ENCODE measurements at regions not wholly inside any gene's neighbourhood (a gene's known extent, or its start where the extent isn't known, plus 50 kb on each side); places are given as distances from the start of the nearest gene placed in this dataset.

DNA sequence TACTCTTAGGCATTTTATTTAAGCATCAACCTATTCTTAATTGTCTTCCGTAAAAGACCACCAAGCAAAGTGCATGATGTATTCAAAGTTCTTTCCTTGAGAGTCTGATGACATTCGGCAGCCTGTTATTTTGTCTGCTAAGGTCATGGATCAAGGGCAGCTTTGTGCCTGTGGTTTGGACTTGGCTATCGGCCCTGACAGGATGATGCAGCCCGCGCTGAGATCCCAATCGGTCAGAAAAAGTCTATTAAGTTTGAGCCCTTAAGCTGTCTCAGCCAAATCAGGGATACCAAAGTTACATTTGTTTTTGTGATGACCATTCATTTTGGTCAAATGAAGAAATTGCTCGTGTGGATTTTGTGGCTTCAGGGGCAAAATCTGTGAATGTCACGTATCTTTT, 718.9 kb upstream of the FANCL start:
- no peak for DNase-seq

DNA sequence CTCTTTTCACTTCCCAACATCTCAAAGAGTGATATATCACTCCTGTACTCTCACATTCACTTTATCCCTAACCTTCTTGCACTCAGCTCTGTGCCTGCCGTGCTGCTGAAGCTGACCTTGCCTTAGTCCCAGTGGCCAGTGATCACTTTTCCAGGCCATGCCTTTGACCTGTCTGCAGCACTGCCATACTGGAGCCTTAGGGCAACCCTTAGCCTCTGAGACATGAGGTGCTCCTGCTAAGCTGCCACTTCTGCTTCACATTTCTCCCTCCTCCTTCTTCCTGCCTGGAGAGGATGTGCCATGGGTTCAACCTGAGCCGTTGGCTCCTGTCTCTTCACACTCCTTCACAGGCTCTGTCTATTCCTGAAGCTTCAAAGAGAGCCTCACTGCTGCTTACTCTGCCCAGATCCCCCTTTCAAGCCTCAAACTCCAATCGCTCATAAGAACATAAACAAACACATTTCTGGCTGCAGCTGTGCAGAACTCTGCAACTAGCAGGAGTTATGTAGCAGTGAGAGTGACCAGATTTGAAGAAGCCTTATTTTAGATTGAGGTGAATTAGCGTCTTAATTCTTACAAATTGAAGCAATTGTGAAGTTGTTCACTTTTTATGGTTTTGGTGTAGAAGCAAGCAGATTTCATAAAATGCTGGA, 716.2 kb upstream of the FANCL start:
- DNase-seq, result no peak

DNA sequence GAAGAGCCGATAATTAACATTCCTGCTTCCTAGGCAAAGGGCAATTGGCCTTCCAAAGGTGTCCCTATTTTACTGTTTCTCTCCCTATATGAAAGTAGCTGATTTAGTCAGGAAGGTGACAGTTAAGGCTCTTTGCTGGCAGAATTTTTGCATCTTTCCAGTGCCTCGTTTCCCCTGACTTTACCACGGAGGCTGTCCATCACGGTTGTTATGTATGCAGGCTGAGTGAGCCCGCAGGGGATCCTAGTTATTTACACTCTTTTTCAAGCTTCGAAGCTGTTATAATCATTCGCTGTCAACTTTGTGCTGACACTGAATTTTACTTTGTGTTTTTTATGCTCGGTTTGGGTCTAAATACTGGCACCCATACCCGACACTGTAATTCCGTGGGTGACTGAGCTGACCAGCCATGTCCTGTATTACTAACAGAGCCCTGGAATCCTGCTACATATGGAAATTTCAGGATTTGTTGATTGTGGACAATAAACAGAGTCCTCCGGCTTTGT, 713.8 kb upstream of the FANCL start:
- no peak for DNase-seq

DNA sequence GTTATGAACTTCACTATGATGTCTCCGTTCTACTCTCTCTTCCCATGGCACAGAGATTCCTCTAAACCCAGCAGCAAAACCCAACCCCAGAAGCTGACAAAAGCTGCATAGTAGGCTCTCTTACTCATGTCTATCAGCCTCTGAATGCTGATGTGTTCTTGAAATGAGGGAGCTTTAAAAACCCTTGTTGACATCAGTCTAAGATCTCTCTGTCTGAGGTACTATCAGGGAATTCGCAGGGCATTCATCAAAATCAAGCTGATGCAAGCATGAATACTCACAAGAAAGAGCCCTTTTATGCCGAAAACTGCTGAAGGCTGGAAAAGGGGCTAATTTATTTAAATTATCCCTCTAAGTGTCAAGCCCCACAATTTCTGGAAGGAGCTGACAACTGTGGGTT, 710.6 kb upstream of the FANCL start:
- DNase-seq, result no peak

DNA sequence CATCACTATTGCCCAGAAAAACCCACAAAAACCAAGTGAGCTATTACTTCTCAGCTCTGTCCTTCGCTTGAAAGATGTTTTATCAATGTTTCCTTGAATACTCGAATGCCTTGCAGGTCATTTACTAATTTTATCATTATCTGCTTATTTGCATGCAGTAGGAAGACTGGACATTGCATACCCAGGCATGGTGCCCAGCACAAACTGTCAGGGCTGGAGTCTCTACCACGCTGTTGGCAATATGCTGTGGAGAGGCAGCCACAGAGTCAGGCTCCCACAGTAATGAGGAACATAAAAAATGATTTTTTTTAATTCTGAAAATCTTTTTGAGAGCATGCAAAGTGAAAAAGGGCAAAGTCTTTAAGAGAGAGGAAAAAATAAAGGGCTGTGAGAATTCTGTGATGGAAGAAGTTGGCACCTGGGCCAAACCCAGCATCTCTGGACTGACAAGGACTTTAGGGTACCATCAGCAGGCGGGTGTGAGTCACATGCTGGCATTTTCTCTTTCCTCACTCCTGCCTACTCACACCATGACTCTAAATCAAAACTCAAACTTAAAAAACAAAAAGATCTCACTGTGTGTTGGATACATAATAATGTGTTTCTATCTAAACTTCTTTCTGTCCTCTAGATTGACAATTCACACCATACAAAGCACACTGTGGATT, 709.8 kb upstream of the FANCL start:
- DNase-seq, result no peak

DNA sequence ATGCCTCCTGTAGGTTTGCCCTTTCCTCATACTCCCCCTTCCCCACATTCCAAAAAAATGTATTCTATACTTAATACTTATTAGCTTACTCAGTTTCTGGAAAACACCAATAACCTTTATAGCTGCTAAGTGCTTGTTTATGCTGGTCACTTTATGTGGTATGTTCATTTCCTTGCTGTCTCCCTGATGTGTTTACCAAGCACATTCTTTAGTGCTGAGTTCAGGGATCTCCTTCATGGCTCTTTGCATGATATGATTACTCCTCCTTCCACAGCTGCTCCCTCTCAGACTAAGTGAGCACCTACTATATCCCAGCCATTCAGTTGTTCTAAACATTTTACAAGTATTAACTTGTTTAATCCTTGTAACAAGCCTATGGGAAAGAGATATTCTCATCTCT, 698.3 kb upstream of the FANCL start:
- no peak for DNase-seq

DNA sequence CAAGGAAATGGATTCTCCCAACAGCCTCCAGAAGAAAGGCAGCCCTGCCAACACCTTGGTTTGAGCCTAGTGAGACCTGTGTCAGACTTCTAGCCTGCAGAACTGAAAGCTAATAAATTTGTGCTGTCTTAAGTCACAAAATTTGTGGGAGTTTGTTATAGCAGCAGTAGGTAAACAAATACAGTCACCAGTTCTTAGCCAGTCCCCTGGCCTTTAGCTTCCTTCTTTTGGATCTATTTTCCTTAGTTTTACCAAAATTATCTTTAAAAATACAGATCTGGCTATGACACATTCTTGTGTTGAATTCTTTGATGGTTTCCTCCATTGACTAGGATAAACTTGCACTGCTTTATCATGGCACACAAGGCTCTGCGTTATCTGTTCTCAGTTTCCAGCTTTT, 697.9 kb upstream of the FANCL start:
- no peak for DNase-seq

DNA sequence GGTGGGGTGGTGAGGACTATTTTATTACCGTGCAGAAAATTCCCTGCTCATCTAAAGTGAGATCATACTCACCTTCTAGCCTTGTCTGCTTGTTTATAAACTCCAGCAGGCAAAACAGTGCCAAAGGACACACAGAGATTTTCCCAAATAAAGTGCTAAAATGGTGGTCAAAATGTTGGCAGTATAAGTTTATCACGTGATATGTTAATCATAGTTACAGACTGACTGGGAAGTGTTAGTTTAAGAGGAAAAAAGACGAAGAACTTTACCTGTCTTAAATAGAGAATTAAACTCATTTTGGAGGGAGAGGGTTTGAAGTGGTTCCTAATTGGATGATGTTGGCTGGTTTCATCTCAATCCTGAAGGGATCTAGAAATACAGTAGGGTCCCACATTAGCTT, 691.7 kb upstream of the FANCL start:
- DNase-seq, result no peak

DNA sequence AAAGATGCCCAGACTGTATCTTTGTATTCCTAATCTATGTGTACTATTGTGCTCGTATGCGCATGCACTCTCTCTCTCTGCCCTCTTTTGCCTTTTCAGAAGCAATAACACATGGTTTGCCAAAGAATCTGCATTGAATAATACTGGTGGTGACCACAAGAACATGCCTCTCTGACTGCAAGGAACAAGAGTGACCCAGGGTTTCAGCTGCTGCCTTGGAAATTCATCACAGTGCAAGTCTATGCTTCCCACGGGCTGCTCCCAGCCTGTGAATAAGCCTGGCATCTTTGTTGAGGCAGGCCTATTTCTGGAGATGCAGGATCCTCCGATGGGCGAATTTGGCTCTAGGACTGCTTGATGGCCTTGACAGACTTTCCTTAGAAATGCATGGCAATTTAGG, 689.4 kb upstream of the FANCL start:
- no peak for DNase-seq

DNA sequence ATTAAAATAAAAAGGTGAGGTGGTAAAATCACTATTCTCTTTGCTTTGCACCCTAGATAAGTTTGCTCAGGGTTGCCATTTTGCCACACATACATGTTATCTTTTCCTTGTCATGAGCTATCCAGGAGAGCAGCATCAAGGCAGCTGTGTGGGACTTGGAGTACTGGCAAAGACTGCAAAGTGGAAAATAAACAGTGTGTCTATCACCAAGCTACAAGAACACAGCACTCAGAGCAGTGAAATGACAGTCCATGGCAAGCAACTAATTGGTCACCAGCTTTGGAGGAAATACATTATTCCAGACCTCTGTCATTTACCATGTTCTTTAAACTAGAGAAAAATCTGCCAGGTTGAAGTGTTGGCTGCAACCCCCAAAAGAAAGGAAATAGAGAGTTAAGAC, 687.8 kb upstream of the FANCL start:
- DNase-seq, result no peak

DNA sequence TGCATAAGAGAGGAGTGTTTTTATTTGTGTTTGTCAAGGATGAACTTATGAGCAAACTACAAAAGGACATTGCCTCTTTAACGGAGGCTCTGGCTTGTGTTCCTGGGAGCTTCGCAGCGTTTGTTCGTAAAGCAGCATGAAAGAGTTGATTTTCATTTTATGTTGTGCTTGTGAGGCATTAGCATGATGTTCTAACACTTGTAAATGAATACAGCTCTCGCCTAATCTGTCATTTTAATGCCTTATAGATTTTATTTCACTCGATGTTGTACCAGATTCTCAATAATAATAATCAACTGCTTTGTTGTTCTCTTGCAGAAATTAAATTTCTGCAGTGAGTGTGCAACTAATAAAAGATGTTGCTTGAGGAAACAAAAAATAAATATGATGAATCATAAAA, 687.3 kb upstream of the FANCL start:
- DNase-seq, result no peak

DNA sequence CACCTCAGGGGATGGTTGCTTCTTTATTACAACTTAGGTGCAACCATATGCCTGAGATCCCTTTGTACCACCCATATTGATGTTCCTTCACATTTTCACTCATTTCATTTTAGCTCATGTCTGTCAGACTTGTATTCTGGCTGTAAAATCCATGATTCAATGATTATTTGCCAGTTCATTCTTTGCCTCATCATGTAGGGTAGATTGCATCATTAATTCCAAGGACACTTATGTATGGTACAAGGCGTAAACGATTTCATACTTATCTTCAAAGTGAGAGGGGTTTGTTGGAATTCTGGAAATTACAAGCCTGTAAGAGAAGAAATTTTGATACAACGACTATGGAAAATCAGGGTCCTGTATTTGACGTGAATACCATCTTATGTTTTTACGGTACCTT, 685.0 kb upstream of the FANCL start:
- no peak for DNase-seq

DNA sequence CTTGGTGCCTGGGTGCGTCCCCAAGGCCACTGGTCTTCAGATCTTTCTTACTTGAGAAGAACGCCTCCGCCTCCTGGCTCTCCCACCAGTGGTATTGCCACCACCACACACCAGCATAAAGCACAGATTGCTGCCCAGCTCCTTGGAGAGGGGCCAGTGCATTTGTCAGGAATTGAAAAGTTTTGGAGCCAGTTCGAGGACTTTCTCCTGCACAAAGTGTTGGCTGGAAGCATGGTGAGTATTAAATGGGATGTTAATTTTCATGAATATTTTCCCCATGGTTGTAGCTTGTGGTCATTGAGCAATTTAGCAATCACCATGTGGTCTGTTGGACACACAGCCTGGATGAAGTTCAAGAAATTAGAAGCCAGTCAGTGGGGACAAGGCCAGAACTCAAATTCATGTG, 684.6 kb upstream of the FANCL start:
- DNase-seq, result no peak

DNA sequence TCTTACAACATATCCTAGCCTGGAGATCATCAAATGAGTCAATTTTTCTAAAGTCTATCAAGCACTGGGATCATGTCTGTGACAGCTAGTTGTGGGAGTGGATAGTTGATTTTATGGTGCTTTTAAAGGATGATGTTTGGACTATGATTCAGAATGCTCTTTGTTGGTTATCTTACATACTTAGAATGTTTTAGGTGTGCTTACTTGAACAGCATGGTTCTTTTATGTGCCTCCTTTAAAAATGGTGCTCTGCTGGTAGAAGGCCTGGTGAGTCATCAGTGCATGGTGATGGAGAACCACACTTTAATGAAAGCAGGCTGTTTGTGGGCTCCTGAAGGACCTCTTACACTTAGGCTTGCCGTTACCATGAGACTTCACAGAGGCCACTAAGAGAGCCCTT, 682.7 kb upstream of the FANCL start:
- DNase-seq, result no peak

DNA sequence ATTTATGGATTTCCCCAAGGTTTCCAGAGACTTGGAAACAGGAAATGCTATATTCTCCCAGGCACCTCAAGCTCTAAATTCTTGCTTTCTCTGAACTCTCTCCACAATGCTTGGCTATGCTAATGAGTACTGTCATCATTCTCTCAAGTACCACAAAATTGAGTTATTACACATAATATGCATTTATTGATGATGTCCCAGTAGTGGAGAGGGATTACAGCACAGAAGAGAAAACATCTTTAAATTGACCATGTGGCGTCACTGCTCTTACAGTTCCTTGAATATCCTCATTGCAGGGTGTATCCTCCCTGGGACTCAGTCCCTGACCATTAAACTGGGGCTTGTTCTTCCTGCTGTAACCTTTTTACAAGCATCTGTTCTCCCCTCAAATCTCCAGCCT, 681.1 kb upstream of the FANCL start:
- no peak for DNase-seq

DNA sequence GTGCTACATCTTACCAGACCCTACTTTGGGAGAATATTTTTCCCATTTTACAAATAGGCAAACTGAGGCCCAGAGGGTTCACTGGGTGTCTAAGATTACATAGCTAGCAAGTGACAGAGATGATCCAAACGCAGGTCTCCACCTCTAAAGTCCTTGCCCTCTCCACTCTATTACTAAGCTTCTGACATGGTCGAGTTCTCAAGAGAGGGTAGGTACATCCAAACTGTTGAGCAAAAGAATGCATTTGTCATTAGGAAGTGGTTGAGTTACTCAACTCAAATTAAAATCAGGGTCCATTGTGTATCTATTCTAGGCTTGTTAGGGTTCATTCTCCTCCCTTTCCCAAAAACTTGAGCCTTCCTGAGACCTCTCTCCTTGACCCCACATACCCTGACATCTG, 680.6 kb upstream of the FANCL start:
- no peak for DNase-seq

DNA sequence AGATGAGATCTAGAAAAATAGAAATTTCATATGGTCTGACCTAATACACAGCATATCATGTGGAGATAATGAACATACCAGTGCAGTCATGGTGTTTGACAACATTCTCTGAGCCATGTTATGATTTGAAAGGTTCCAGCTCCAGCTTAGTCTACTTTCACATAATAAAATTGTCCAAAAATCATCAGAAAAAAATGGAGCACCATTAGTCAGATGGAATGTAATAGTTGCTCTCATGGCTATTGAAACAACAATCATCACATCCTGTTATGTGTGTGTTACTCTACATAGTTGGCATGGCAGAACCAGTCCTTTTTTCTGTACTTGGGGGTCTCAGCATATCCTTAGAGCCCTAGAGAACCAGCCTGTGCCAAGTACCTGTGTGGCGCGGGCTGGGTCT, 678.9 kb upstream of the FANCL start:
- no peak for DNase-seq

DNA sequence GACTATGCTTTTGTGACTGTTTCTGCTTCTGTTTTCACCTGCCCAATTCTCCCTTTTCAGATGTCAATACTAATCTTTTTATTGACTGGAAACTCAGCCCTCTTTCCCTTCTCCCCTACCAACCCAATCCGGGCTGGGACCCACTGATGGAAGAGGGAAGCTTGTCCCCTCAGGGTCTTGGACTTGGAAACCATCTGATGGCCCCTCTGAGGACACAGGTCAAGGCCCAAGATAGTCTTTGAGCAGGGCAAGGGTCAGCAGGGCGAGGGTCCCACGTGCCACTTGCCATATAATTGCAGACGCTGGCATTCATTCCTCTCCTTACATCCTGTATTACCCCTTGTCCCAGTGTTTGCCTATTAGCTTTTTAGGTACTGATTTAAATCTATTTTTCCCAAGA, 678.2 kb upstream of the FANCL start:
- no peak for DNase-seq

DNA sequence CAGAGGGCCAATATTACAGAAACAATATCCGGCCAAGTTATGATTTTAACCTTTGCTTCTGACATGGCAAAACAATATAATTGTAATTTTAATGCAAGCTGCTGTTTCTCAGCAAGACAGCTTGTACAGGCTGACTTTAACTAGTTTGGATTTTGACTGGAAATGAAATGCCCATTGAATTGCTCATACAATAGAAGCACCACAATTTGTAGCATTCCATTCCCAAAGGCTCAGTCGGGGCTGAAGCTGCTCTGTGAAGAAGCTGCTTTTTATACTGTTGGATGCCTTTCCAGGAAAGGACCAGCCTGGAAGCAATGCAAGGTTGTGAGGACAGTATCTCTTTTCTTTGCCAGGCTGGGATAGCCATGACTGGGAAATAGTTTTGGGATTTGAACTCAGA, 677.0 kb upstream of the FANCL start:
- no peak for DNase-seq

DNA sequence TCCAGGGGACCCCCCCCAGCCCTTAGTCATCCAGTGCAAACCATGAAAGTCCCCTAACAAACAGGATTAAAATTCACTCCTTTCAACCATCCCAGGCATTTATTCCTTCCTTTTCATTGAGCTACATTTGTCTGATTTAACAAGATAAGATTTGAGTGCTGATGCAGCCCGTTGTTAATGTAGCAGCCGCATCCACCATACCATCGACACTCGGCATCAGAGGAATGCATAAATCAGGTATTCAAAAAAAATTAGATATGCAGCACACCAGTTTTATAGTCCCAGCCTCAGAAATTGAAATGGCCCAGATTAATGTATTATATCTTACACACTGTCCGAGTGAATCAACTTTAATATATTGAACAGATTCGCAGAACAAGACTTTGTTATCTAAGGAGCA, 676.5 kb upstream of the FANCL start:
- no peak for DNase-seq

DNA sequence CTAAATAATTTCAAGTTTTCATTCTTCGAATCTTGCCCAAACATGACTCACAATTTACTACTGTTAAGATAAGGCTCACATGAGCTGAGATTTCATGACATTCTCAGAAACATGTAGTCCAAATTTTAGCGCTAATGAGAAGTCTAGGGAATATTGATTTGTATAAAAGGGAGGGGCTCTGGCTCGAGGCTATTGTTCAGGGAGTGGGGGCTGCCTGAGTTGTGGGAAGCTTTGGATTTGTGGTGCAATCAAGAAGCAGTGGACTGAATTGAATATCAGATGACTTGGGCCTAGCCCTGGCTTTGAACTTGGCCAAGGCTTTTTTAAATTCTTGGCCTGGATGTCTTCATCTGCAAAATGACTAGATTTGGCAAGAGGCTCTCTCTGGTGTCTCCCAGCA, 674.9 kb upstream of the FANCL start:
- no peak for DNase-seq

DNA sequence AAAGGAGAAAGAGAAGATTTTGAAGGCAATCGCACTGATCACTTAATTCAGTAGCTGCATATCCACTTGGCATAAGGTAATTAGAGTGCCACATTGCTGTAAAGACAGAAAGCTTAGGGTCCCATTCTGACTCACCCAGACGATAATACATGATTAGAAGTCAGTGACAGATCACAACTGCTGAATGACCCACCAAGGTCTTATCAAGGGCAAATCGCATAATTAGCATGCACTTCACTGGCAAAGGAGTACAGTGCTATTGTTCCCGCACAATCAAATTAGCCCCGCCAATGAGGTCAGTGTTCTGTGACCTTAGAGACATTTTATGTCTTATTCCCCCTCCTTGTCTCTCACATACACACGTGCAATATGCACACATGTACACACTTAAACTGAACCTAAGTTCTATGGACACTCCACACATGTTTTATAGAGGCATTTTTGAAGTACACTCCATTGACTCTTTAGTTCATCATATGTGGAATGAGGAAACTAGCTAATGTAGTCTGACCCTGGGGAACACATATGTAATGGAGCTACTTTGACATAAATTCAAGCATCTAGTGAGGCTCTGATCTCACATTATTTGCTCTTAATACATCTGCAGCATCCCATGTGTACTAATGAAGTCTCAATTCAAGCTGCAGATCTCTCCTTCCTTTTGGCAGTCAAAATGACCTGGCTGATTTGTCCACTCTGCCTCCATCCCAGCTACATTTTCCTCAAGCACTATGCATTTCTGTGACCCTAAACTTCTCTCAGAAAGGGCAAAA, 673.8 kb upstream of the FANCL start:
- DNase-seq, result no peak

DNA sequence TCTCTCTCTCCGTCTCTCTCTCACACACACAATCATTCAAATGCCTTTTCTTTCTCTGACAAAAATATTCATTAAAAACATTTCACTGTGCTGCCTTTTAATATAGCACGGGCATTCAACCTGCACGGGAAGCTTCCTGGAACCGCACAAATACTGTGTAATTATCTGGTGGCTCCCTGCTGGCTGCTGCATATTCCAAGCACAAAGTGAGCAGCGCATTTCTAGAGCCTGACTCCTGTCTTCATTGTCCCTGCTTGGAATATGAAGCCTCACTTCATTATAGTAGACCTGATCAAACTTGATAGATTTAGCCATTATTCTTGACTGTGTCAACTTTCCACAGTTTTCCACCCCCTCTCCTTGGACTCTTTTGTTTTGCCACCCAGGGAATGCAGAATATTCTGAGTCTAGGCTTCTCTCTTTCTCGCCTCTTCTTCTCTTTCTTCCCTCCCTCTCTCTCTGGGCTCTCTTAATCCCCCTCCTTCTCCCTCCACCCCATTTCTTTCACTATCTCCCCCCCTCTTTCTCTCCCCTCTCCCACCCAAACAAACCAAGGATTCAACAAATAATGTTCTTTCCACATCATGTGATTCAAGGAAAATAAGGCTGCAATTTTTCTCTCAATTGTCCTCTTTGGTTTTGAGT, 672.1 kb upstream of the FANCL start:
- no peak for DNase-seq
